GM12875 (cell line): ENCODE measurements at regions not wholly inside any gene's neighbourhood (a gene's known extent, or its start where the extent isn't known, plus 50 kb on each side); places are given as distances from the start of the nearest gene placed in this dataset.

Experiments used
- H3K4me3 ChIP-seq: one replicate; pipeline ENCODE4 v1.5.1; 2011; ENCODE audit warnings: low read depth, low read length, control low read depth
- CTCF ChIP-seq: IDR thresholded peaks from 2 replicates; pipeline ENCODE4 v1.5.1; 2011; ENCODE audit warnings: low read depth, mild to moderate bottlenecking, control low read depth, inconsistent platforms, low read length, moderate library complexity, borderline replicate concordance; ENCODE audit not compliant: insufficient read depth

GRCh38 chr2:38441346-38441745 is 64.3 kb upstream of the ATL2 start:
- no peak for TF ChIP-seq CTCF
- no peak overlapping the region for H3K4me3 ChIP-seq

DNA sequence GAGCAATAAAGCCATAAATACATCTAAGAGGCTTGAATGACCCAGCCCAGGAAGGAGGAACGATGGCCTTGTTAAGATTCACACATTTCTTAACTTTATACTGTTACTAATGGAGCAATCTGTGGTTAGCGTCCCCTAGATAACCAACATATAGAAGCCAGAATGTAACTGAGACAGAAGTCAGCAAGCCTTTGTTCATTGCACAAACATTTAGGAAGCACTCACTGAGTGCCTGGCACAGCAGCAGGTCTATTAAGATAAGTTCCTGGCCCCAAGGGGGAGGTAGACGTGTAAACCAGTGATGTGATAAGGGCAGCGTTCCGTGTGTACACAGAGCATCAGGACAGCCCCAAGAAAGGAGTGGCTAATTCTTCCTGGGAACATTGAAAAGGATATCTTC is 63.6 kb upstream of the ATL2 start:
- no peak for TF ChIP-seq CTCF
- no peak overlapping the region for H3K4me3 ChIP-seq

- no peak for TF ChIP-seq CTCF
Measured at GRCh38 chr2:38439863-38440262, 62.8 kb upstream of the ATL2 start.

DNA sequence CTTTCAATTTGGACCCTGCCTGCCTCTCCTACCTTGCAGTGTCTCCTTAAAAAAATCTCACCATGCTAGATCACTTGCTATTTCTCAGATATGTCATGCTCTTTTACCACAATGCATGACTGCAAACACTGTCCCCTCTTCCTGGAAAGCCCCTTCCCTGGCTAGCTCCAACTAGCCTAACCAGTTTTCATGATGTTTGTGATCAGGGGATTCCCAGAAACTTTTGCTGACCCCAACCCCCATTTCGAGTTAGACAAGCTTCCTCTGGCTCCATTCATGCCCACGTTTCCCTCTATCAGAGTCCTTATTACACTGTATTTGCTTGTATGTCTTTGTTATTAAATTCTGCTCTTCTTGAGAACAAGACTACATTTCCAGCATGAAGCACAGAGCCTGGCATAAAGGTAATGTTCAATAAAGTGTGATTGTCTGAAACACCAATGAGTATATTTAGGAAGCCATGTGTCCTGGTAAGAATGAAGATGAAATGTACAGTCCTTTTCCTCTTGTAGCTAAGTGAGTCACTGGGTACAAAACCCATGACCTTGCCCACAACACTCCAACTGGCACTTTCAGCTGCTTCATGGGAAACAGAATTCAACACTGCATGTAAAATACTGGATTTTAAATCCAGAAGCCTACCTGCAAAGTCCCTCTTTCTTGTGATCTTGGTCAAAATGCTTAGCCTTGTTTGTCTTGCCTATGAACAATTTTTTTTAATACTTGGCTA is 62.0 kb upstream of the ATL2 start:
- no peak for TF ChIP-seq CTCF
- no peak overlapping the region for H3K4me3 ChIP-seq

More at GRCh38 chr2:38439863-38440262, 62.8 kb upstream of the ATL2 start:
- H3K4me3 ChIP-seq: no peak overlapping the region

DNA sequence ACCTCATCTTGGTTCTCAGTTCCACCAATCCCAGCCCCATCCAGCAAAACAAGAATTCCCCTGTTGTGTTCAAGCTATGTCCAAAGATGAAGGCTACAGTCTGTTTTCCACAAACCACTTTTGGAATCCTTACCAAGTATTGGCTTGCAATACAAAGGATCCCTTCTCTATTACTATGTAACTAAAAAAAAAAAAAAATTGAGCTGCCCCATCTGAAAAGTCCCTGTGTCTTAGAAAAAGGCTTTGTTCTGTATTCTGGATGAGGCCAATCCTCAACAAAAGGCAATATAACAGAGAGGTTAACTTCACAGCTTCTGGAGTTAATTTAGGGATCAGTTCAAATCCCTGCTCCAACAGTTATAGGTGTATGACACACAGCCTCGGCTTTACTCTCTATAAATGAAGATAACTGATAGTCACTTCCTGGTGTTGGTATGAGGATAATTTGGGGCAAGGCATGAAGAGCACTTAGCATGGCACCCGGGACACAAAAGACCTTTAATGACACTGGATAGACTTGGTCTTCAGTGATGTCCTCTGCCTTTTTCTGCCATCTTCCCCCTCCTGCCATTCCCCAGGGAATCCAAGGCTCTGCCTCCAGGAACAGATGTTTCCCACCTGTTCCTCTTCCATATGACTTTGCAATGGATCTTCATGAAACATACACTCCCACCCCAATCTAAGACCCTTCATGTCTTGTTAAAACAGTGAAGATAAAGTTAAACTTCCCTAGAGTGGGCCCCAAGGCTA is 61.2 kb upstream of the ATL2 start:
- H3K4me3 ChIP-seq: no peak overlapping the region
- no peak for TF ChIP-seq CTCF

GRCh38 chr2:38436227-38436664 is 59.2 kb upstream of the ATL2 start:
- TF ChIP-seq CTCF: no peak
- no peak overlapping the region for H3K4me3 ChIP-seq

- no peak overlapping the region for H3K4me3 ChIP-seq
Measured at GRCh38 chr2:38435775-38436174, 58.7 kb upstream of the ATL2 start.

More at GRCh38 chr2:38435775-38436174, 58.7 kb upstream of the ATL2 start:
- TF ChIP-seq CTCF: no peak
